Activated CD4-positive, alpha-beta memory T cell treated with anti-CD3 and anti-CD28 coated beads for 36 hours (primary cell): ENCODE measurements at regions not wholly inside any gene's neighbourhood (a gene's known extent, or its start where the extent isn't known, plus 50 kb on each side); places are given as distances from the start of the nearest gene placed in this dataset.
"Not testable (repeated sequence)": the region's sequence is repeated elsewhere in the genome, so short reads cannot be mapped to it uniquely, and the experiment has no call there.

ENCODE experiments used
- CTCF ChIA-PET: fragments of 350-600 bp; sonication (Branson Sonifier 250); formaldehyde crosslinking; loops from one replicate; lab custom pipeline; 2021; ENCODE audit warnings: antibody characterized with exemption, inconsistent platforms; lab: Charles Lee
- POLR2A ChIA-PET: fragments of 350-600 bp; sonication (Branson Sonifier 250); formaldehyde crosslinking; loops from one replicate; lab custom pipeline; 2021; ENCODE audit warnings: antibody characterized with exemption; lab: Charles Lee
- DNase-seq: peaks from one replicate; pipeline ENCODE4 v3.0.0-alpha.2; 2020
- H3K27ac Mint-ChIP-seq: one replicate; pipeline ENCODE4 v1.8.0; 2021; ENCODE audit warnings: mixed read lengths
- H3K27me3 Mint-ChIP-seq: one replicate; pipeline ENCODE4 v1.8.0; 2021; ENCODE audit warnings: mixed read lengths
- H3K36me3 Mint-ChIP-seq: one replicate; pipeline ENCODE4 v1.8.0; 2021; ENCODE audit warnings: mixed read lengths
- H3K4me1 Mint-ChIP-seq: one replicate; pipeline ENCODE4 v1.8.0; 2021; ENCODE audit warnings: low read depth, mixed read lengths
- H3K4me3 Mint-ChIP-seq: one replicate; pipeline ENCODE4 v1.8.0; 2021; ENCODE audit warnings: mild to moderate bottlenecking, mixed read lengths
- H3K9me3 Mint-ChIP-seq: one replicate; pipeline ENCODE4 v1.8.0; 2021; ENCODE audit warnings: mixed read lengths
- intact Hi-C: fragments of 100-400 bp; cut with micrococcal nuclease; formaldehyde crosslinking; loops from one replicate; pipeline ENCODE4 v1.15.1; 2023

DNA sequence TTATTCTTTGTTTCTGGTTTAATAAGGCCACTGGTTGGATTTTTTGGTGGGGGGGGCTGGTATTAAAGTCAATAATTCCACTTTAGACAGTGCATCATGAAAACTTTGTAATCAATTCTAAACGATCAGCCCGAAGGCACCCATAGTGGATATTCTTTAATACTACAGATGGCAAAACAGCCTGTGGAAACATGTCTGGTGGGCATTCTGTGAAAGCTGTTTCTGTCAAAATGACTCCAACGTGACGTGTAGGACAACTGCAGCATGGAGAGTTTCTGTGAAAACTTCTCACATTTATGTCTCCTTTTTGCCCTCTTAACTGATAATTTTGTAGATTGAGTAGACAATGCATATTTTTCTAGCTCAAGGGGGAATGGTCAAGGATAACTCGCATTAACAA, 185.8 kb upstream of the FLRT2 start:
- Mint-ChIP-seq H3K4me1 (no peaks in the 10 kb centered on the region), H3K27ac (no peak overlapping the region), H3K4me3 (no peak overlapping the region), H3K36me3 (no peaks in the 10 kb centered on the region), H3K27me3 (no peaks in the 10 kb centered on the region), H3K9me3 (peaks cover 16% of the 10 kb centered on the region)
- CTCF ChIA-PET: no interaction called here
- intact Hi-C loops: no loop called here
- POLR2A ChIA-PET: no interaction called here
- no peak for DNase-seq

DNA sequence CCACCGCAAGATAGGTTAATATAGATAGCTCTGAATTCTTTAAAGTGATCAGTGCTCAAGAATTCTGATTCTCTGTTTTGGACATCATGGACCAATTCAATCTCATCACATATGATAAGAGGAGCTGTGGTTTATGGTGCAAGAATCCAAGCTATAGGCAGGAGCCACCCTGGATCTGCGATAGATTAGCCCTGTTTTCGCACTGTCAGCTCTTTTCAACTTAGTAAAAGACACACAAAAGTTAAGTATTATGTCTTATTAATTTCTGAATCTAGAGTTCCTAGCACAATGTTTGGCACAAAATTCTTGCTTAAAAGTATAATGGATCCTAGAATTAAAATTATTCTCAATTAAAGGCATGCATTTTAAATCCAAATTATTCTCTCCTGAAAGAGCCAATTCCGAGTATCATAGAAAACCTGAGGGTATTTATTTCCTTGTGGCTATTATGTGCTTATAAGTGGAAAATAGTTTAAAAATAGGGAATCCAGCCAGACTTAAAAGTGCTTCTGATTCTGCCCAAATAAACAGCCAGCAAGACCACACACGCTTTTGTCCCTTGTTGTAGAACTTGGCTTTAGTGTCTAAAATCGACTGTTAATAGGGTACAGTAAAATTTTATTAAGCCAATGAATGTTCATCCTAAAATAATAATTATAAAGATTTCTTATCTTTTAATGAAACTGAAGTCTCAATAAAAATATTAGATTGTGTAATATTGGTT, 184.9 kb upstream of the FLRT2 start:
- POLR2A ChIA-PET: no interaction called here
- Mint-ChIP-seq H3K4me3 (no peak overlapping the region), H3K36me3 (no peaks in the 10 kb centered on the region), H3K4me1 (no peaks in the 10 kb centered on the region), H3K9me3 (peaks cover 16% of the 10 kb centered on the region), H3K27ac (no peak overlapping the region), H3K27me3 (no peaks in the 10 kb centered on the region)
- CTCF ChIA-PET: no interaction called here
- intact Hi-C loops: no loop called here
- no peak for DNase-seq

DNA sequence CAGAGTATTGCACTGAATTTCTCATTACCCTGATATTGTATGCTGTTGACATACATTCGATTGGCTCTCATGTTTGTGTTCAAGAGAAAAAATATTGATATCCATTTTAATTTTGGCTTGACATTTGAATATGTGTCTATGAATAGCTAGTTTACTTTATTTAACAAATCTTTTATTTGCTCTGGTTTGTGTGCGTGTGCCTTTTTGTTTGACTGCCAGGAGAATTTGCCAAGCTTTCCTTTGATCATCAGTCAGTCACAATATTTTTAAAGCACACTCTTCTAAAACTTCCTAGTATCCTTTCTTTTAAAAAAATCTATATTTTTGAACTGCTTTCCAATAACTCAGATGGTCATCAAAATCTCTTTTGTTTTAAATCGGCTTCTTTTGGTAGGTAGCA, 179.3 kb upstream of the FLRT2 start:
- H3K4me1 Mint-ChIP-seq: no peaks in the 10 kb centered on the region
- H3K27ac Mint-ChIP-seq: no peak overlapping the region
- ChIA-PET CTCF (no interaction called here), POLR2A (no interaction called here)
- no peak for DNase-seq
- peaks cover 31% of the 10 kb centered on the region for H3K9me3 Mint-ChIP-seq
- intact Hi-C loops: no loop called here
- H3K36me3 Mint-ChIP-seq: no peaks in the 10 kb centered on the region
- no peak overlapping the region for H3K4me3 Mint-ChIP-seq
- no peaks in the 10 kb centered on the region for H3K27me3 Mint-ChIP-seq

DNA sequence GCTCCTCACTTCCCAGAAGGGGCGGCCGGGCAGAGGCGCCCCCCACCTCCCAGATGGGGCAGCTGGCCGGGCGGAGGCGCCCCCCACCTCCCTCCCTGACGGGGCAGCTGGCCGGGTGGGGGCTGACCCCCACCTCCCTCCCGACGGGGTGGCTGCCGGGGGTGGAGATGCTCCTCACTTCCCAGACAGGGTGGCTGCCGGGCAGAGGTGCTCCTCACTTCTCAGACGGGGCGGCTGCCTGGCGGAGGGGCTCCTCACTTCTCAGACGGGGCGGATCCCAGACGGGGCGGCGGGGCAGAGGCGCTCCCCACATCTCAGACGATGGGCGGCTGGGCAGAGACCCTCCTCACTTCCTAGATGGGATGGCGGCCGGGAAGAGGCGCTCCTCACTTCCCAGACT, 177.4 kb upstream of the FLRT2 start:
- CTCF ChIA-PET, intact Hi-C loops, H3K4me3 Mint-ChIP-seq, H3K4me1 Mint-ChIP-seq, H3K27me3 Mint-ChIP-seq, DNase-seq, H3K36me3 Mint-ChIP-seq, POLR2A ChIA-PET, H3K27ac Mint-ChIP-seq: not testable (repeated sequence)
- peaks cover 30% of the 10 kb centered on the region for H3K9me3 Mint-ChIP-seq

DNA sequence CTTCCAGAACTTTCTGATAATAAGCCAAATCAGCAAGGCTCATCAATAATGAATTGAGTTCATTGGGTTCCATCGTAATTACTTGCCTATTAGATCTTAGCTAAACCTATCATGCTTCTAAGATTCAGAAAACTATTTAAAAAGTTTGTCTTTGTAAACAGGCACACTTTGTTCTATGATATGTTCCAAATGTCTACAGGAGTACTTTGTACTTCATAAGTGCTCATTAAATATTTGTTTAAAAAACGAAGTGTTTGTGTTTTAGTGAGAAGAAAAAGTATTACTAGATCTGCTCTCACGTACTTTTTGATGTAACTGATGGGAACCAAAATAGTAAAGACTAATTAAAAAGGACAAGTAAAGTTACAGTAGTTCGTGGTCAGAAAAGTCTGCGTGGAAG, 172.8 kb upstream of the FLRT2 start:
- intact Hi-C loops: no loop called here
- H3K9me3 Mint-ChIP-seq: peaks cover 24% of the 10 kb centered on the region
- CTCF ChIA-PET: no interaction called here
- no peak for DNase-seq
- H3K4me3 Mint-ChIP-seq: no peak overlapping the region
- H3K27ac Mint-ChIP-seq: no peak overlapping the region
- no peaks in the 10 kb centered on the region for H3K4me1 Mint-ChIP-seq
- H3K36me3 Mint-ChIP-seq: no peaks in the 10 kb centered on the region
- no peaks in the 10 kb centered on the region for H3K27me3 Mint-ChIP-seq
- POLR2A ChIA-PET: no interaction called here

DNA sequence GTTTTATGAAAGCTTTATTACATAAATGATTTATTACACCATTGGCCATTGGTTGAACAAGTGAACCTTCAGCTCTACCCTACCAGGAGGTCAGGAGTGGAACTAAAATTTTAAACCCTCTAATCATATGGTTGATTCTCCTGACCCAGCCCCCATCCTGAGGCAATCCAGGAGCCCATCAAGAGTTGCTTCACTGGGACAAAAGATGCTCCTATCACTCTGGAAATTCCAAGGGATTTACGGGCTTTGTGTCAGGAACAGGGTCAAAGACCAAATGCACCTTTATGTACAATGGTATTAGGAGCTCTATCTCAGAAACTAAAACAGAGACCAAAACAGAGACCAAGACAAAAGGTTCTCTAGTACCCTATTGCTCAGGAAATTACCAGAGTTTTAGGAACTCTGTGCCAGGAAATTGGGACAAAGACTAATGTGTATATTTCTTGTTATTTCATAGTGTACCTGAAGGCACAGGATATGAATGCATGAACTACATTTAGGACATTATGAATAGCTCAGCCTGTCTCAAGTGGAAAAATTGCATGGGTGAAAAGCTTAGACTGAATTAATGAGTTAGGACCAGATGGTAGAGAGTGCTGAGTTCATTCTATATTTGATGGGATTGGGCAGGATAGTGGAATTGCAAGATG, 171.7 kb upstream of the FLRT2 start:
- H3K9me3 Mint-ChIP-seq: peaks cover 27% of the 10 kb centered on the region
- intact Hi-C loops: no loop called here
- no peaks in the 10 kb centered on the region for H3K27me3 Mint-ChIP-seq
- H3K36me3 Mint-ChIP-seq: no peaks in the 10 kb centered on the region
- H3K4me3 Mint-ChIP-seq: no peak overlapping the region
- CTCF ChIA-PET: no interaction called here
- H3K27ac Mint-ChIP-seq: no peak overlapping the region
- no peaks in the 10 kb centered on the region for H3K4me1 Mint-ChIP-seq
- DNase-seq: no peak
- POLR2A ChIA-PET: no interaction called here

DNA sequence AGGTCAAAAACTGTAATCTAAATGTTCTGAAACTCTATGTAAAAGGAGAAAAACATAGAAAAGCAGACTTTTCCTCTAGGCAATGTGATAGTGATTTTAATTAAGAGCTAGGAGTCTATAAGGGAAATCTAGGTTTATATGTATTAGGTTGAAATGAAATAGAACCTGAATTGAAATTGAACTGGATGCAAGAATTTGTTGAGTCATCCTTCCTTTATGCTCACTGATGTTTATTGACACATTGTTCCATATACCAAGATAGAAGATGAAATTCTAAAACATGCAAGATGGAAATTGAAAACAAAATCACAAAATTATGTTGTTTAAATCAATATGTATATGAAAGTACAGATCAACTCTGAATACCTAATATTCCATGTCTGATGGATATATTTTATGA, 170.4 kb upstream of the FLRT2 start:
- H3K9me3 Mint-ChIP-seq: peaks cover 17% of the 10 kb centered on the region
- no peak for DNase-seq
- CTCF ChIA-PET: no interaction called here
- H3K36me3 Mint-ChIP-seq: no peaks in the 10 kb centered on the region
- intact Hi-C loops: no loop called here
- no peaks in the 10 kb centered on the region for H3K27me3 Mint-ChIP-seq
- H3K4me3 Mint-ChIP-seq: no peak overlapping the region
- no peak overlapping the region for H3K27ac Mint-ChIP-seq
- POLR2A ChIA-PET: no interaction called here
- no peaks in the 10 kb centered on the region for H3K4me1 Mint-ChIP-seq

DNA sequence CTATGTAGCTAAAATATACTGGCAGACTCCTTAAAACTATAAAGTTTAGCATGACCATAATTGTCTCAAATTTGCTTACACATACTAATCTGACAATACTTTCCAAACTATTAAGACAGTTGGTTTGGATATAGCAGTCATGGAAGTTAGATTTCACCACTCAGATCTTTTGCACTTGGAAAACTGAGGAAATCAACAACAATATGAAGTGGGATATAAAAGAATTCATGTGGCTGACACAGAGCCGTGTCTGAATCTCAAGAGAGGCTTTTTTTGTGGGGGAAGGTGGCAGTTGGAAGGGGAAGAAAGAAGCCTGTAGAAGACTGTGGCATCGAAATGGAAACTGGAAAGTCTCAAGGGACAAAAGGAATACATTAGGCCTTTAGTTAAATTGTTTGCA, 166.6 kb upstream of the FLRT2 start:
- H3K27me3 Mint-ChIP-seq: no peaks in the 10 kb centered on the region
- no peak for DNase-seq
- H3K9me3 Mint-ChIP-seq: peaks cover 9% of the 10 kb centered on the region
- no peak overlapping the region for H3K4me3 Mint-ChIP-seq
- CTCF ChIA-PET: no interaction called here
- H3K27ac Mint-ChIP-seq: no peak overlapping the region
- intact Hi-C loops: no loop called here
- no peaks in the 10 kb centered on the region for H3K4me1 Mint-ChIP-seq
- POLR2A ChIA-PET: no interaction called here
- H3K36me3 Mint-ChIP-seq: no peaks in the 10 kb centered on the region

DNA sequence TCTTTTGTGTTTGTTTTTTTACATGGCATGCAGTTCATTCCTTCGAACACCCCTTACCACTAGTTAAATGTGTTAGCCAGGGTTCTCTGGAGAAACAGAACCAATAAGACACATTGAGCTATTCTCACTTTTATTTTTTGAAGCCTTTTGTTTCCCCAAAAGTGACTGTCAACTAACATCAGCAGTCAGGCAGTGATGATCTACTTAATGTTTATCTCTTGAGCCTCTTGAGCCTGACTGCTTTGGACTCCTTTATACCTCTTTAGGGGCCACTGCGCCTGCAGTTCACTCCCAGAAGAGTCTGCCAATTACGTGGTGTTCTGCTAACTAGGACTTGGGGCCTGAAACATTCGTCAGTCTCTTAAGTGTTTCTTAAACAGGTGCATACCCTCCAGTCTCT, 163.7 kb upstream of the FLRT2 start:
- no peaks in the 10 kb centered on the region for H3K36me3 Mint-ChIP-seq
- peaks cover 20% of the 10 kb centered on the region for H3K9me3 Mint-ChIP-seq
- no peak for DNase-seq
- intact Hi-C loops: no loop called here
- no peaks in the 10 kb centered on the region for H3K27me3 Mint-ChIP-seq
- H3K27ac Mint-ChIP-seq: no peak overlapping the region
- CTCF ChIA-PET: no interaction called here
- H3K4me1 Mint-ChIP-seq: no peaks in the 10 kb centered on the region
- POLR2A ChIA-PET: no interaction called here
- H3K4me3 Mint-ChIP-seq: no peak overlapping the region

DNA sequence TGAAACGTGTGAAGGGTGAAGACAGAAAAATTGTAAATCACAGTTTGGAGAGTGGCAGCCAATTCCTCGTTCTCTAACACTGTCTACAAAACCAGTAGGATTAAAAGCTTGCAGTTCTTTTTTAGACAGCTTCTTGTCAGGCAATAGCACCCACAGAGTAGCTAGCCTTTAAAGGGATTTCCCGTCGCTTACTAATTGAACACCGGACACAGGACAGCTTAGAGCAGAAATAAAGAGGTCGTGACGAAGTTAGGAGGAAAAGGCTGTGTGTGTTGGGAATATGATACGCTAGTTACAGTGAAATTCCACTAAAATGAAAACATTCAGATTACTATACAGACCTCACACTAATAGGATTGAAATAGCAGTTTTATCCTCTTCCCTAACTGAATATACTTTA, 149.1 kb upstream of the FLRT2 start:
- peaks cover 1% of the 10 kb centered on the region for H3K9me3 Mint-ChIP-seq
- intact Hi-C loops: no loop called here
- ChIA-PET POLR2A (no interaction called here), CTCF (no interaction called here)
- no peak overlapping the region for H3K27ac Mint-ChIP-seq
- no peak for DNase-seq
- H3K4me1 Mint-ChIP-seq: no peaks in the 10 kb centered on the region
- H3K4me3 Mint-ChIP-seq: no peak overlapping the region
- H3K36me3 Mint-ChIP-seq: no peaks in the 10 kb centered on the region
- no peaks in the 10 kb centered on the region for H3K27me3 Mint-ChIP-seq

DNA sequence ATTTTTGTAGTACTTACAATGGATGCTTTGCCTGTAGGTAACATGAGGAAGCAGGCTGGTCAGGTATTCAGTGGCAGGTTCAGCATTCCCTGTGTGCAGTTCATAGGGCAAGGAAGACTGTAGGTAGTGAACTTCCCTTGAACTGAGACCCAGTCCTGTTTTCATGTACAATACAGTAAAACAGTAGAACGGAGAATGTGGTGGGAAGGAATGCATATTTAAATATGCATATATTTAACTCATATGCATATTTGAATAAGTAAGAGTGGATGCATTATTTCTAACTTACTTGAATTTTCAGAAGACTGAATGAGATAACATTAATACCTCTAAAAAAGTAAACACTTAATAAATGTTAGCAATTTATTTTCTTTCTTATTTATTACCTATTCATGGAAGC, 147.6 kb upstream of the FLRT2 start:
- Mint-ChIP-seq H3K36me3 (no peaks in the 10 kb centered on the region), H3K27ac (no peak overlapping the region), H3K4me3 (no peak overlapping the region), H3K27me3 (no peaks in the 10 kb centered on the region), H3K9me3 (peaks cover 1% of the 10 kb centered on the region), H3K4me1 (no peaks in the 10 kb centered on the region)
- CTCF ChIA-PET: no interaction called here
- intact Hi-C loops: no loop called here
- POLR2A ChIA-PET: no interaction called here
- DNase-seq: no peak

DNA sequence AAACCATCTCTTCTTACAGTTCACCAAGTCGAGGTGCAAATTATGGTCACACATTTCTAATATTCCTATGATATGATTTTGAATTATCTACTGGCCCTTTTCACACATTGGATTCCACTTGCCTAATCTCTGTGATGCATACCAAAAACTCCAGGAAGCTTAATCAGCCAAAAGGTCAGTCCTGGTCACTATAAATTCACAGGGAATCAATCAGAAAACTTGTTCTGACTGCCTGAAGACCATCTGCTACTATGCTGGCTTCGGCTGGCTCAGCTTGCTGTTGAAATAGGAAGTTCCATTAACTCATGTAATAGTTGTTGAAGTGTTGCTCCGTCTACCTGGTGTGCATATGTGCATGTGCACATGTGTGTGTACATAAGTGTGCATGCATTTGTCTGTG, 142.8 kb upstream of the FLRT2 start:
- Mint-ChIP-seq H3K27me3 (no peaks in the 10 kb centered on the region), H3K36me3 (no peaks in the 10 kb centered on the region), H3K4me3 (no peak overlapping the region), H3K4me1 (no peaks in the 10 kb centered on the region), H3K9me3 (no peaks in the 10 kb centered on the region), H3K27ac (no peak overlapping the region)
- no peak for DNase-seq
- intact Hi-C loops: no loop called here
- CTCF ChIA-PET: no interaction called here
- POLR2A ChIA-PET: no interaction called here

DNA sequence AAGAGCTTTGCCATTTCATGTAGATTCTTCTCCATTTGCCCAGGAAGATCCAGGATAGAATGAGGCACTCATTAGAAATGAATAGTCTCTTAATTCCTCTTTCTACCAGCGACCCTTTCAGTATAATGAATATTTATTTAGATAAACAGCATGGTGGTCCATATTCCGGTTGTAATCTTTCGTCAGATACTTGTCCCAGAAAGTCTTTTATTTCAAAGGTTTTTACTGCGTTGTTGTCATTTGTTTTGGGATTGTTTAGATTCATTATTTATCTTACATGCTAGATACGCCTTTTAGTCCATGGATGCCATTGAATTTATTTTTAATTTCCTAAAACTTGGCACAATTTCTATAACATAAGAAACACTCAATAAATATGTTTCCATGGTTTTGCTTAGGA, 139.7 kb upstream of the FLRT2 start:
- peaks cover under 1% of the 10 kb centered on the region for H3K9me3 Mint-ChIP-seq
- no peak for DNase-seq
- intact Hi-C loops: no loop called here
- H3K27ac Mint-ChIP-seq: no peak overlapping the region
- no peak overlapping the region for H3K4me3 Mint-ChIP-seq
- H3K27me3 Mint-ChIP-seq: no peaks in the 10 kb centered on the region
- H3K4me1 Mint-ChIP-seq: no peaks in the 10 kb centered on the region
- ChIA-PET CTCF (no interaction called here), POLR2A (no interaction called here)
- no peaks in the 10 kb centered on the region for H3K36me3 Mint-ChIP-seq
